NCI-H748 (cell line): ENCODE measurements at regions not wholly inside any gene's neighbourhood (a gene's known extent, or its start where the extent isn't known, plus 50 kb on each side); places are given as distances from the start of the nearest gene placed in this dataset.

Source experiments
- DNase-seq: peaks from one replicate; lab custom pipeline; 2025; ENCODE audit not compliant: unreplicated experiment; lab: John Stamatoyannopoulos, UW

DNA sequence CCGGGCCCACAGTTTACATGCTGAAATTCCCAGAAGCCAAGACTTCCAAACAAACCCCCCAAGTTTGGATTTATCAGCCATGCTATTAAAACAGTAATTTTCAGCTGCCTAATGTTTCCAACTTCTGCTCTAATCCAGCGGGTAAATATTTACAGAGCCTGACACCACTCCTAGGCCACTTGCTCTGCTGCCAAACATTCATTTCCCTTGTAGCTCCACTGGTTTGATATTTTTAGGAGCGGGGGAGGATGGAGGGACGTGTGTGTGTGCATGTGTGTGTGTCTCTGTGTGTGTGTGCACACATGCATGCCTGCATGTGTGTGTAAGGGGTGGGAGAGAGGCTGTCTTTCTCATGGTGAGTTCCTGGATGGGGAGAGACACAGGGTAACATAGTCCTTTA is 115.7 kb upstream of the PJA1 start:
- peak; percentile 37 for DNase-seq

DNA sequence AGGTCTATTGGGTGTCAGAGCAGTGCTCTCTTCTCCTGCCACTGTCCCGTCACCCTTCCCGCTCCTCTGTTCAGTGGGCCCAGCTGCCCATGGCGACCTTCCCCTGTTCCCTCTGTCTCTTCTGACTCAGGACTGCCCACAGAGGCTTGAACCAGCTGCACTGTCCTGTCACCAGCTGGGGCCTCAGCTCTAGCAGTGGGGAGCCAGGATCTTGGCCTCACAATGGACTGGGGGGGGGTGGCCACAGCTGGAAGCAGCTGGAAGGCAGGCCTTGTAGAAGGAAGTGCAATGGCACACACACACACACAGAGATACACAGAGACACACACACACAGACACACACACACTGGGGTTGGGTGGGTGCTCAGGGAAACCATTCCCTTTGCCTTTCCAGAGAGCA is 114.0 kb upstream of the PJA1 start:
- DNase-seq, result no peak

DNA sequence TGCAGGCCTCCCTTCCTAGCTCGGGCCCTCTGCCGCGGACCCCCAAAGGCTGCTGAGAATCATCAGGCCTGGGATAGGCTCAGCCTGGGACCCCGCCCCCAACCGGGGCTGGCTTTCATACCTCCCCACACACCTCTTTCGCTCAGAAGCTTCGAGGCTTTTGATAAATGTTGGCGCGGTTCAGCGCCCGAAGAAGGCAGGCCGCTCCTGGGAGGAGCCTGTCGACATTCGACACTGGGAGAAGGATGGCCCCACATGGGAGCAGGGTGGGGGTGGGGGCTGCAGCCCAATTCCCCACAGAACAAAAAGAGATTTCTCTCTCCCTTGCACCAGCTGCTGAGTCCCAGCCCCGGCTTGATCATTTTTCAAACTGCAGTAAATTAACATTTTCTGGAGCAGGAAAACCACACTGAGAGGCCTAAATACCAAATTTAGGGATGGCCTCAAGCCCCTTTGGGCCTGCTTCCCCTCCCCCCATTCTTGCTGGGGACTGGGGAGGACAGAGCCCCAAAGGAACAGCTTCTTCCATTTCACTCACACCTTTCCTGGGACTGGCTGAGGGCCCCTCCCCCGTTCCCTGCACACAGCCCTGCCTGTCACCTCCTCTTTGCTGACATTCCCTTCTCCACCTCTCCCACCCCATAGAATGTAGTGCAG is 112.9 kb upstream of the PJA1 start:
- DNase-seq, result peak; percentile 69

DNA sequence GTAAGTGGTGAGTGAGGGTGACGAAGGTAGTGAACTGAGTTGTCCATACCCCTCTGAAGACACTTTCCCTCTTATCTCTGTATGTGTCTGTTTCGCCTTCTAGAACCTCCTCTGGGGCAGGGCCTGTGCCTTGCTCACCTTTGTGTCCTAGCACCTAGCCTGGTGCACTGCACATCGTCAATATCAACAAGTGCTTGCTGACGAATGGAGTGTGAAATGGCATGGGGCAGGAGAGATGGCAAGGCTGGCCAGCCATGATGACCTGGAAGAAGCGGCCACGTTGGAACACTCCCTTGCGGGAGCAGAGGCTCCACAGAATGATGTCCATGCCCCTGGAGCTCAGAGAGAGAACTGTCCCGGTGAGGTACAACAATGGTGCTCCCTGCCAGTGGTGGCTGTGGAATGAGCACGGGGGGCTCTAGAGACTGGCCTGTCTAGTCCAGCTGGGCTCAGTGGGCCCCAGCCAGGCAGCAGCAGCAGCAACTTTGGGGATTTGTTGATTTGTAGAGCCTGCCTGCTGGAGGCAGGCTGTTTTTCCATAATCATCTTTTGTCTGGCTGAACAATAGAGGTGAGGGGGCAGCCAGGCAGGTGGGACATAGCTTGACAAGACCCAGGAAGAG is 112.2 kb upstream of the PJA1 start:
- peak; percentile 69 for DNase-seq

DNA sequence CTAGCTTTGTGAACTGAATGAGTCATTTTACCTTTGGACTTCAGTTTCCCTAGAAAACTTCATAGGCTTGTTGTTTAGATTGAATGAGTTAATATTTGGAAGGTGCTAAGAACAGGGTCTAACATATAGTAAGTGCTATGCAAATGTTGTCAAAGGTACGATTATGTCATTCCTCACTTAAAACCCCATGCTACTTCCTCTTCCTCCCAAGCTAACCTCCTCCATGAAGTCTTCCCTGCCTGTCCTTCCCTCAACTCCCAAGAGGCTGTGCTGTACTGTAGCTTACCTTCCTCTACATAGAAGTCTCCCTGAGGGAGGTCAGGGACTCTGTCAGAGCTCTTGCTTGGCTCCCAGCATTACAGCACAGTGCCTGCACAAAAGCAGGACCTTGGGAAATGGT is 103.4 kb upstream of the PJA1 start:
- no peak for DNase-seq

DNA sequence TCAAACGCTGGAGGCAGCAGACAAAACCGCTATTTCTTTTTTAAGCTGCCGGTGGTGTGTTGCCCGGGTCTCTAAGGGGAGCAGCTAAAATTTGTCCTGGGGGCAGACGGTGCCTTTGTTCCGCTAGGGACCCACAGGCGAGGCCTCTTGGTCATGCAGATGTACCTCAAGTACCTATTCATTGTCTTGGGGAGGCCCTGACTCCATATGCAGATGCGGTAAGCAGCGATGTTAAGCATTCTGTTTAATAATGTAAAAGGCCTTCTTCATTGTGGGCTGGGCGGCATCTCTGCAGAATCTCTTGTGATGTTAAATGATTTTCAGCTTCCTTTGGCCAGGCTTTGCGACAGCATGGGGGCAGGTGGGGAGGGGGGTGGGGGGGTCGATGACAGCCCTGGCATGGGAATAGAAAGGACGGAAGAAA is 98.9 kb upstream of the PJA1 start:
- DNase-seq, result no peak

DNA sequence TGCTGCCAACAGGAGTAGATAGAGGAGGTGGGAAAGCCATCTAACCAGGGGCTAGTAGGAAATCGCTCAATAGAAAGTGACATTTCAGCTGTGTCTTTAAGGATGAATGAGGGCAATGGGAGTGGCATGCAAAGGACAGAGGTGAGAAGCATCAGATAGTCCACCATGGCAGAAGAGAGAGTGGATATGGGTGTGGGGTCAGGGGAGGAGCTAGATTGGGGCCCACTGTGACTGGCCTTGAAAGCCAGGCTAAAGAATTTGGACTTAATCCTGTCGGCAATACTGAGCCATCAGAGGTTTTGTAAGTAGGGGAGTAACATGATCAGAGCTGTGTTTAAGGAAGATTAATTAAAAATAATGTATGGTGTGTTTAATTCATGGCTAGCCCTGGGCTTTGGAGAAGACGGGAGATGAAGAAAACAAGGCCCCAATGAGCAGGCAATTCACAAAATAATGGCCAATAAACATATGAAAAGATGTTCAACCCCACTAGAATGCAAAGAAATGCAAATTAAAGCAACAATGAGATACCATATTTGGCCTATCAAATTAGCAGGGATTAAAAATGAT is 98.1 kb upstream of the PJA1 start:
- no peak for DNase-seq

DNA sequence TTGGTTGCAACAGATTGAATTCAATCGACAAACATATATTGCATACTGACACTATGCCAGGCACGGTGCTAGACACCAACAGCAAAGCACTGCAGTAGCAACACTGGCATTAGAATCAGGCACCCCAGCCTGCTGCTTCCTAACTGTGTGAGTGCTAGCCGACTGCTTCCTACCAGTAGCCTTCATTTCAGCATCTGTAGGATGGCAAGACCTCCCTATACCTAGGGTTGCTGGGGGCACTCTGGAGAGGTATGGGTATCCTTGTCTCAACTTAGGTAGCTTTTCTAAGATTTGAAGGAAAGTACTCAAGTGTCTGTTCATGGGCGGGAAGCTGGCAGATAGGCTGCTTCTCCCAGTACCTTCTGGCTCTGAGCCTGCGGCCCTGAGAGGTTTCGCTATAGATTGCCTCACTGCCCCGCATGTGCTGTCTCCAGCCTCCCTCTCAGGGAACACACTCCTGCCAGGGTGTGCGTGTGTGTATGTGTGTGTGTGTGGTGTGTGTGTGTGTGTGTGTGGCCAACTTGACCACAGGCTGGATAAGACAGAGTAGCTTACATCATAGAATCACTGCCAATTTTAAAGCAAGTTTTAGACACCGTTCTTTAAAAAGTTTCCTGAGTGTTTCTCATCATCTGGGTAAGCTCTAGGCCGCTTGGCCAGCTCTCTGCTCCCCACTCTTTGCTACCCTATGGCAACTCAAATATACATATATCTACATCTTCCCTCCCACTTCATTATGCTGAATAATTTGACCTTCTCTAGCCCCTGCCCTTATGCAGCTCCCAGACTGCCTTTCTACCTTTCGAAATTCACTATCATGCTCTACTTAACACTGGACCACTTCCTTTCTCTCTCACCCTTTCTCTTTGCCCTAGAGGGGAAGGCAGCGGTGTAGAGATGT is 97.0 kb upstream of the PJA1 start:
- DNase-seq, result no peak

DNA sequence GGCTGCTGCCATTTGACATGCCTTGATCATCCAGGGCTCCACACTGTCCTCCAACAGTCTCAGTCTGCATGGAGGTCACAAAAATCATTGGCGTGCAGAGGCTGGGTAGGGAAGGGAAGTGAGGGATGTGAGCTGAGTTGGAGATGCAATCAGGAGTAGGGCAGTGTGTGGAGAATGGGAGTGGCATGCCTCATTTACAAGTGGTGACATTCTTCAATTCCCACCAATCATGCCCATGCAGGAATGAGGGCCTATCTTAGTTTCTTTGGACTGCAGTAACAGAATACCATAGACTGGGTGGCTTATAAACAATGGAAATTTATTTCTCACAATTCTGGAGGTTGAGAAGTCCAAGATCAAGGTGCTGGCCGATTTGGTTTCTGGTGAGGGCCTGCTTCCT is 94.9 kb upstream of the PJA1 start:
- DNase-seq, result no peak

DNA sequence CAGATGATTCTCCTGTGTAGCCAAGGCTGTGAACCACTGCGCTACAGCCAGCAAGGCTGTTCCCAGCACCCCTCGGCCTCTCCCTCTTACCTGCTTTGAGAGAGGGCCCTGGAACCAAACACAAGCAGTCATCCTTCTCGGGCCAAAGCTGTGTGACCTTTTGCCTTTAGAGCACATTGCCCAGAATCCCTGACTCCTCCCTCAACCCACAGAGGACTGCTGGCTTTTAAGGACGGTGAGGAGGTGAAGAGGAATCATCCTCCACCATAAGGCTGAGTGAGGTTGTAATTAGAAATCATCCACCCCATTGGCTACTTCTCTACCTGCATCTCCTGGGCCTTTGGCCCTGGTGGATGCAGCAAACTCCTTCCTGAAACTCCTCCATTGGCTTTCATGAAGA is 93.6 kb upstream of the PJA1 start:
- no peak for DNase-seq

DNA sequence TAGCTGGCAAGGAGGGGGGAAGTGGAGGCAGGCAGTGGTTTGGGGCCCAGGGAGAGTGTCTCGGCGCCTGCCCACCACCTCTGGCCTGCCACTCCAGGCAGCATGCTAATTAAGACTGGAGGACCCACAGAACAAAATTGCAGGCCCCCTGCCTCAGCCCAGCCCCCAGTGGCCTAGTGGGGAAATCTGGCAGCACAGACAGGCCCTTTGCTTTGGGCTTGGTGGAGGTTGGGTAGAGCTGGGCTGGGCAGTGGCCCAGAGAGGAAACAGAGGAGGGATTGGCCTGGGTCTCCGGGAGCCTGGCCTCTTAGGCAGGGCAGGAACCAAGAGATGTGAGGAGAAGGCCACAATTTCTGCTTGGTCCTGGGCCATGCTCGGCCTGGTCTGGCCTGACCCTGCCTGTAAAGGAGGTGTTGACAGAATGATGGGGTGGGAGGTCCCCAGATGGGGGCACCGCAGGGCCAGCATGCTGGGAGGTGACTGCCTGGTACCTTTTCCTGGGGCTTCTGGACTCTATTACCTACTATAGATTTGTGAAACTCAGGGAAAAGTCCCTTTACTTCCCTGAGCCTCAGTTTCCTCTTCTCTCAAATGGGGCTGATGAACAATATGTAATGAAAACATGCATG is 92.4 kb upstream of the PJA1 start:
- DNase-seq, result no peak

DNA sequence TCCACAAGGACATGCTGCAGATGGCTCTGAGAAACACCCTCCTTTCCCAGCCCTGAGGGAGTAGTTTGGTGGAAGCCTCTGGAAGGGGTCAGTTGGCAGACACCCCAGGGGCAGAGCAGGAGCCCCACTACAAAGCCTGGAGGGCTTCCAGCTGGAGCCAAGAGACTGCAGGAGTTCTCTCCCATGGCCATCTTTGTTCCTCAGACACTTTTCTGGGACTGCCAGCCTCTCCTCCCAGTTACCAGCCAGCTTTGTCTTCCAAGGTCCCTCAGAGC is 91.0 kb upstream of the PJA1 start:
- no peak for DNase-seq

DNA sequence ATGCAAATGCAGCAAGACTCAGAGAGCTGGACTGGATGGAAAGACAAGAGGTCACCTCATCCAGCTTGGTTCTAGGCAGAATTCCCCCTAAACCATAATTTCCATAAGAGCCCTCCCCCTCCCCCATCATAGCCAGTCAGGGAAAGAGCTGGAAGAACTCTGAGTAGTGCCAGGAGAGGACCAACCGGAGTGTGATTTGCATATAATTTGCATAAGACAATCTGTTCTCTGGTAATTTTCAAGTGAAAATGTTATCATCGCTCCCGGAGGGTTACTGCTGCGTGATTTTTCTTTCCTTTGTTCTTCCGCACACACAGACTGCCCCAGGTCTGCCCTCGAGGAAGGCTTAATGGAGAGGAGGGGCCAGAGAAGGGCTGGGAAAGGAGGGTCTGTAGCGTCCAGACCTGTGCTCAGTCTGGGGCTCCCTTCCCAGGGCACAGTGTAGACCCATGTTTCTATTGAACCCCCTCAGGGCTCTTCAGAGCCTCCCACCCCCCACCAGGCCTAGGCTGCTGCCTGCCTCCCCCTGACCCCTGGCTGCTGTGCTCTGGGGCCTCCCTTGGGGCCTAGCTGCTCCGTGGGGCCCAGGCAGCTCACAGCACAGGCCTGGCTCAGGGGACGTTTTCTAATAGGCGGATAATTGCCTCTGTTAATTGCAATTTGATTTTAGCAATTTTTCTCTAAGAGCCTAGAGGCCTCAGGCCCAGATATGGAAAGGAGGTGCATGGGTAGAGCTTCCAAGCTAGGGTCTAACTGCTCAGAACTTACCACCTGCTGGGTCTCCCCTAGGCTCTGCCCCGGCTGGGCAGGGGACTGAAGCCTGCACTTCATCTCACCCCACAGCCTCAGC is 90.4 kb upstream of the PJA1 start:
- DNase-seq, result no peak

DNA sequence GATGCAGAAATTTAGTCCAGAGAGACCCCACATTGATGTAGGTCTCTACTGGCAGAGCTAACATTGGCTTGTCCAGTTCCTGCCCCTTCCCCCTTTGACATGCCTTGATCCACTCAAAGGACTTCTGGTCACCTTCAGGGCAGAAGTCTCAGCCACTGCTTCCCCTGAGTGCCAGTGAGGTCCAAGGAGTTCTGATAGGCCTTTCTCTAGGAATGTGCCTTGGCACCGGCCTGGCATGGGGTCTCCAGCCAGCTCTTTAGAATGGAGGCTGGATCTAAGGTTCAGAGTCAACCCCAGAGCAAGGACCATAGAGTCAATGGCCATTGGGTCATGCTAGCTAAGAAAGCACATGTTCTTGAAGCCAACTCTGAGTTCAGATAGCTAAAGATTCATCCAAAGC is 88.6 kb upstream of the PJA1 start:
- no peak for DNase-seq

DNA sequence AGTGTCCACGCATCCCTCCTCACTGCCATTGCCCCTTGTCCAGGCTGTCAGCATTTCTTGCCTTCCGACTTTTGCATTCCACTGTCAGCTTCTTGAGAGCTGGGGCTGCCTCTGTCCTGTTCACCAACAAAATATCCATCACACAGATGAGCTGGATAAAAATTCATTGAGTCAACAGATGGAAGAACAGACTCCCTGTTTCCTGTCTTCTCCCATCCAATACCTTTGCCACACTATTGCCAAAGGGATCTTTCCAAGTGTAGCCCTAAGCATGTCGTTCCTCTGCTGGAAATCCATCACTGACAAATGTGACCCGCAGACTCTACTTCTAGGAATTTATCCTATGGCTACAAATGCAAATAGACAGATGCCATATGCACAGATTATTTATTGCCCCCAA is 78.0 kb upstream of the PJA1 start:
- no peak for DNase-seq

DNA sequence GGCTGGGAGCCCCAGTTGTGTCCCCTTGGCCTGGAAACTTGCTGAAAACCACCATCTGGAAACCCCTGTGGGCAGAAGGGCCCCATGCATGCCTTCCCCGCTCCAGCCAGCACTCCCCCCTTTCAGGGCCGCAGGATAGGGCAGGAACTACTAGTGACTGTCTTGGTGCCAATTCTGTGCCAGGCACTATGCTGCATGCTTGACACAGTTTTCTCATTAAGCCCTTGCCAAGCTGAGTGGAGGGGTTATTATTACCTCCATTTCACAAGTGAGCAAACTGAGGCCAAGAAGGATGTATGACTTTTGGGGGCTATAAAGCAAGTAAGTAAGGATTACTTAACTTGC is 73.6 kb upstream of the PJA1 start:
- DNase-seq, result no peak

DNA sequence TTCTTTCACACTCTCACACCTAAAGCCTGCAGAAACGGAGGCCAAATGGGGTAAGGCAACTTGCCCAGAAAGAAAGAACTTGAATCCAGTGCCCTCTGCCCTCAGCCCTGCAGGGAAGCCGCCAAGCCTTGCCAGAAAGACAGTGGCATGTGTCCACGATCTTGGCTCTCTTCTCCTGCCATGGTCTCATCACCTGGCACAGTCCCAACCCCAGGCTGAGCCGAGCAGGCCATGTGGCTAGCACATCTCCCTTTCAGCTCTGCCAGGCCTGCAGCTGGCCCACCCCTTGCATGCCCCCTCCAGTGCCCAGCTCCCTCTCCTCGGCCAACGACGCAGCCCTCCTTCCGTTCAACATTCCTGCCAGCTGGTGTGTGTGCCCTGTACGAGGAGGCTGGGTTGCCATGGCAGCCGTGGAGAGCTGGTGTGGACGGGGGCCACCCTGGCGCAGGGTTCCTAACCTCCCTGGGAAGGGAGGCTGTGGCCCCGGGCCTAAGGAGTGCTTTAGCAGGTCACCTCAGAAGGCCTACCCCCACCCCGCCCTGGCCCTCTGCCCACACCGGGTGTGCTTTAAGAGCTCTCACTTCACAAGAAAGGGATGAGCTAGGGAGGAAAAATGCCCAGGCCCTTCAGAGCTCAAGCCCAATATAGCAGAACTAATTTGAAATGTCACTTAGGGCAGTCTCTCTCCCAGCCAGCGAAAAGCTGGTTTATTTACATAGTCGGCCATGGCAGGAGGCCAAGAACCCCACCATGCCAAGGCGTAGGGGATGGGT is 73.0 kb upstream of the PJA1 start:
- peak; percentile 11 for DNase-seq

DNA sequence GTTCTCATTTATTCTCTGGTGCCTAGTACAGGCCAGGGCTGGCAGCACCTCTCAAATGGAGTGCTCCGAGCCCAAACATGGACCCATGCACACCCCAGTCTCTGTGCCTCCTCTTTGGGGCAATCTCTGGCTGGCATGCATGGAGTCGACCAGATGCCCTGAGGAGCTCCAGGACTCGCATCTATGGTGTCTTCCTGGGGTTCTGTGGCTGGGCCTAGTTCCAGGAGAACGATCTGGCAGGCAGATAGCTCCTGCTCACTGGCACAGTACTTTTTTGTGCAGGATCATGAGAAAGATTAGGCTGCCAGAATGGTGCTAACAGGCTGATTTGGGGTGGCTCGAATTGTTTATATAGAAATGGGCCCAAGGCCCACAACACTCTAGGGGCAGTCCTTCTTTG is 72.0 kb upstream of the PJA1 start:
- no peak for DNase-seq

DNA sequence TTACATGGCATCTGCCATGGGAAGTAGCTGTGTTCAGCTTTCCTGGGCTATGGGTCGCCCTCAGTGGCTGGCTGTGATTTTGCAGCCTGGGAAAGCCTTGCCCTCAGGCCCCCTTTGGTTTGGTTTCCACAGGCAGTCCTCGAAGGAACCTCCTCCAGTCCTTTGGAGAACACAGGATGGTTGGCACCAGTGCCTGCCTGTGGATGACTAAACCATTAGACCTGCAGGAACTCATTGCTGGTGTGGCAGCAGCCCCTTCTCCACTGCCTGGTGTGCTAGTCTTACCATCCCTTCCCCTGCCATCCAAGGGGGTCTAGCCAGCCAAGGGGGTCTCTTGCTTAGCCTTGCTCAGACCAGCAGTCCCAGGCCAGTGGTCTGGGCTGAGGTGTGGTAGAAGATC is 71.4 kb upstream of the PJA1 start:
- DNase-seq, result no peak

DNA sequence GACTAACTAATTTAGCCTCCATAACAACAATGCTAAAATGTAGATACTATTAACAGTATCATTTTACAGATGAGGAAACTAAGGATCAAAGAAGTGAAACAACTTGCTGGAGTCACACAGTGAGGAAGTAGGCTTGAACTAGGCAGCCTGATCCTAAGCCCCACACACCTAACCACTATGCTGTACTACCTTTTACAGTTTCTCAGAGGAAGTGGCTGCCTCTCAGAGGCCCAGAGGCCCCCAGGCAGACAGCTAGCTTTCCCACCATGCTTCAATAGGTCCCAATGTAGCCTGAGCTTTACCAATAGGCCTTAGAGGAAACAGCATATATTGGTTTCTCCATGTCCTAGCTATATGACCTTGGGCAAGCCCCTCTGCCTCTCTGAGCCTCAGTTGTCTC is 69.4 kb upstream of the PJA1 start:
- no peak for DNase-seq
